GM21737 (cell line): ENCODE measurements at regions not wholly inside any gene's neighbourhood (a gene's known extent, or its start where the extent isn't known, plus 50 kb on each side); places are given as distances from the start of the nearest gene placed in this dataset.

Source experiments
- ATAC-seq: cut with Tn5 transposase; IDR thresholded peaks from one replicate; pipeline ENCODE4 v1.9.1; 2021; ENCODE audit warnings: mild to moderate bottlenecking, moderate library complexity; ENCODE audit not compliant: unreplicated experiment

DNA sequence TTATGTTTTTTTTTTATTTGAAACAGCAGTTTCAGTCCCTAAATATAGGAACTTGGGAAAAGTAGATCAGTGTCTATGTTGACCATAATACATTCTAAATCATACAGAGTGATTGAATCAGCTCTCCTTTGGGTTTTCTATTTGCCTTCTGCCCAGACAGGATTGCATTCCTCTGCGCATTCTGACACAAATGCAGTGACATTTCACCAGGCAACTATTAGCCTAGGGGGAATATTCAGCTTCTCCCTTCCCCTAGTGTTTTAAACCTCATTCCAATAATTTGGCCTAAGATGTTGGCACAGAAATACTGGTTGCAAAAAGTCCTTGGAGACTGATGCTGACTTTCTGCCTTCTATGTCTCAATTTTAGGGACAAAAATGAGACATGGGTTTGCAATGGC lies 172.8 kb downstream of the PTGER3 start:
- ATAC-seq, result no peak

DNA sequence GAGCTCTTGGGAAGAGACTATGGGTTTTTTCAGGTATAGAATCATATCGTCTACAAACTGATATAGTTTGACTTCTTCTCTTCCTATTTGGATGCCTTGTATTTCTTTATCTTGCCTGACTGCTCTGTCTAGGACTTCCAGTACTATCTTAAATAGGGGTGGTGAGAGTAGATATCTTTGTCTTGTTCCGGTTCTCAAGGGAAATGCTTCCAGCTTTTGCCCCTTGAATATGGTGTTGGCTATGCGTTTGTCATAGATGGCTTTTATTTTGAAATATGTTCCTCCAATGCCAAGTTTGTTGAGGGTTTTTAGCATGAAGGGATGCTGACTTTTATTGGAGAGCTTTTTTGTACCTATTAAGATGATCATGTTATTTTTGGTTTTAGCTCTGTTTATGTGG lies 170.3 kb downstream of the PTGER3 start:
- ATAC-seq, result no peak

DNA sequence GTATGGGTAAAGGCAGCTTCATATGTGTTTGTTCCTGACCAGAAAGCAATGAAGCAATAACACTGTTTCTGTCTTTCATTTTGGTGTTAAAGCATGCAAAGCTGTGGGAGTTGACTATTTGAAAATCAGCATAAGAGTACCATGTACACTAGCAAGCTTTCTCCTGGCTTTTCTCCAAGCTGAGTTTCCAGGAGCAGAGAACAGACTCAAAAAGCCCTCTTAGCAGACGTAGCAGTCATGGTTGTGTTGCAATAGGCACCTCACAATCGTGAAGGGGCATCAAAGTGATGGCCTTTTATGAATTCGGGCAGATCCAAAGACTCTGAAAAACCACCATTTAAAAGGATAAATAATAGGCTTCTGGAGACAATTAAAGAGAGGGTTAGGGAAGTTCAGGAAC lies 159.7 kb downstream of the PTGER3 start:
- ATAC-seq, result no peak

DNA sequence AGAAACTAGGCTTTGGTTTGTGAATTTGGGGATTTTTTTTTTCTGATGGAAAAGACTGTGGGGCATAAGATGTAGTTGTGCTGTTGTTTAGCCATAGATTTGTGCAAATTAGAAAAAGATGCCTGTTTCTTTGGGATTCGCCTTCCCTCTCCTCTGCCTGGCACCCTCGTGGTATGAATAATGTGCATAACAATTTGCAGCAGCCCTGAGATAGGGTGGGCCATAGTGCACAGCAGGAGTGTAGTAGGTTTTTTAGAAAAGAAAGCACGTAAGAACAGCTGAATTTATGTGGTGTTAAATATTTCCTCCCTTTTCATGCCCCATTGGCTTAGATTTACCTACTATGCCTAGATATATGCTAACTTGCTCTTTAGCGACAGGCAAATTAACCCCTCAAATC lies 158.9 kb downstream of the PTGER3 start:
- ATAC-seq, result no peak

DNA sequence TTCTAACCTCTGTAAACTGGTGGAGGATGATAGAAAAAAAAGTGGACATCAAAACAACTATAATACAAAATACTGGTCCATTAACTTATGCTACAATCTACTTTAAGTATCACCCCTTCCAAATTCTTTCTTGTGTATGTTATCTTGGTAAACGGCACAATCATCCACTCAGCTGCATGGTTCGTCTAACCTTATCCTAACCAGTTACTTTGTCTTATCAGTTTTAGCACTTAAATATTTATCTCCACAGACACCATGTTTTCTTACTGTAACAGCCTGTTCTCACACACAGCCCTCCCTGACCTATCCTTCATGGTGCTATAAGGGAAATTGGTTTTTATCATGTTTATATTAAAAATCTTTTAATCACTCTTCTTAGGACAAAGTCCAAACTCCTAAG lies 157.2 kb downstream of the PTGER3 start:
- ATAC-seq, result no peak

DNA sequence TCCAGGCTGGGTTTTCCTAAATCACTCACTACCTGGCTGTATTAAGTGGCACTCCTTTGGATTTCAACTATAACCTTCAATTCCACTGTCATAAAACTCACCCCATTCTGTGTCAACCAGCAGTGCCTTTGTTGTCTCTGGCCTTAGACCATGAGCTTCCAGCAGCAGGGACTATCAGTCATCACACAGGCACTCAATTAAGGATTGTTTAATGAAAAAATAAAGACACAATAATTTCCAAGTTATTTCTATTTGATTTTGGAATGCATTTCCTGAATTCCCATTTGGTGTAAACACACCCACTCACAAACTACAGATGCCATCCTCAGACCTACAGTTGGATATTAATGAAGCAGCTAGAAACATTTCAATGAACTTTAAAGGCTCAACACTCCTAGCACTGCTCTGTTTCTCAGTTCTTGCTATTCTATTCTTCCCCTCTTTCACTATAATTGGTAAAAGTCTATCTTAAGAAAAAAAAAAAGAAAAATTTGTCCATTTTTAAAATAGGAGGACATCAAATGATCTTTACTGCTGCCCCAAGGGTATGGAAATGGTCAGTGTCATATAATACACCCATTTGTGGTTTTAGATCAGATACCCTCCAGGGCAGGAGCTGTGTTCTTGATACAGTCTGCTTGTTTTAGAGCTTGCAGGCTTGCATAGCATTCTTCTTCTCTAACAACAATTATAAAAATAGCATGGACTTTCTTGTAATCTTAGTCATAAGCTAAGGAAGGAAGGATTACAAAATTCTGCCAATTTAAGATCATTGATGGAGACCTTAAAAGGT lies 156.4 kb downstream of the PTGER3 start:
- ATAC-seq, result no peak

DNA sequence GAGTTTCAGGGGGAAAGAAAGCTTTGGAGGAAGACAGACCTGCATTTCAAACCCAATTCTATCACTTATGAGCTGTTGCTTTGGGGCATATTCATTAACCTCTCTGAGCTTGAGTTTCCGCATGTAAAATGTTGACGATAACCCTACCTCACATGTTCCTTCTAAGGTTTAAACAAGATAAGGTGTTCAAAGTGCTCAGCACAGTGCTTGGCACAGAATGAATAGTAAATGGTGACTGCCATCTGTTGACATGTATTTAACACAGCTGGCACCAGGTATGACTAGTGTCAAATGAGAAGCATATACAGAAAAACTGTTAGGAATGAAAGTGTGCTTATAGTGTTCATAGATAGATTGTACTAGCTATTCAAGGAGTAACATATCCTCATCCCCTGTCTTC lies 155.5 kb downstream of the PTGER3 start:
- no peak for ATAC-seq

DNA sequence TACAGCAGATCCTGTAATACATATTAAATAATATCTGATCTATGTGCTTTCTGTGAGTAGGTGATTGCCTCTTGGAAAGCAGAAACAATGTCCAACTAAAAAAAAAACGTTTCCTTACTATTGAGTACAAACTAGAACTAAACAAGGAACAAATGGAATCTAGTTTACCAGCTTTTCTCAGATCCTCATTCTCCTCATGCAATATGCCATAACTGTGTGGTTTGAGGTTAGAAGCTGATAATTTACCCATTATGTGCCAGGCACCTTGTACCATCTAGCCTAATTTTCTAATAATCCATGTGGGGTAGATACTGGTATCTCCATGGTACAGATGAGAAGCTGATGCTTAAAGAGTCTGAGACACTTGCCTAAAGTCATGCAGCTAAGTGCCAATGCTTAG lies 154.7 kb downstream of the PTGER3 start:
- no peak for ATAC-seq

DNA sequence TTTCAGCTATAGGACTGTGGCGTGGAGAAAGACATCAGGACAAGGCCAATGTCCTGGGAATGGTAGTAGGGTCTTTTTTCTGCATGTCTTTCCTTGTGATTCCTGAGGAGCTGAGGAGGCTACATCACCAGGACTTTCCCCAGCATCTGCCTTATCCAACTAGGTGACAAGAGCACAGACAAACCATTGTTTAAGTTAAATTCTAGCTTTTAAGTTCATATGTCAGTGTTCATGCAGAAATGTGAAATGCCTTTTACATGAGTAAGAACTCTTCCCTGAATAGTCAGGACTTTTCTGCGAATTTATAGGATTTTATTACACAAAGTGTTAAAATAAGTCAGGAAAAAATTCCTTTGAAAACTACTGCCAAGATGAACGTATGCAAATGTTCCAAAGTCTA lies 154.2 kb downstream of the PTGER3 start:
- no peak for ATAC-seq

DNA sequence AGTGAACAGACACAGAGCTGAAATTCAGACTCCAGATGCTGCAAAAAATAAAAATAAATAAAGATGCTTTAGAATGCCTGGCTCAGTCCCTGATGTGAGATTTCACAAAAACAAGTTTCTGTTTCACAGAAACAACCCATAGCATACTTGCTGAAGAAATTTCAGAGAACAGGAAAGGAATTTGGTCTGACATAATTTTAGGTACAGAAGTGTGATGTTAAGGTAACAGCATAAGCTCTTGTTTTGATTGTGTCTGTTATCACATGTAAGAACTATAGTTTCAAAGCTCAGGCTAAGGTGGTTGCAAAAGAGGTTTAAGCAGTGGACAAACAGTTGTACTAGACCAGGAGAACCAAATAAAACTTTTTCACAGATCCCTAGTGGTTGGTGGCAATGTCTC lies 152.1 kb downstream of the PTGER3 start:
- no peak for ATAC-seq

DNA sequence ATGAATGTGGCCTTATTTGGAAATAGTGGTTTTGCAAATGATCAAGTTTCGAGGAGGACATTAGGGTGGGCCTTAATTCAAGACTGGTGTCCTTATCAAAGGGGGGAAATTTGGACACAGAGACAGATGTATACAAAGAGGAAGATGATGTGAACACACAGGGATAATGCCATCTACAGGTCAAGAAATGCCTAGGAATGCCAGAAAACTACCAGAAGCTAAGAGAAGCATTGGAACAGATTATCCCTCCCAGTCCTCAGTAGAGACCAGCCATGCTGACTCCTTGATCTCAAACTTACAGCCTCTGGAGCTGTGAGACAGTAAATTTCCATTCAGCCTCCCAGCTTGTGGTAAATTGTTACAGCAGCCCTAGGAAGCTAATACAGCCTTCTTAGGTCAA lies 151.4 kb downstream of the PTGER3 start:
- no peak for ATAC-seq

DNA sequence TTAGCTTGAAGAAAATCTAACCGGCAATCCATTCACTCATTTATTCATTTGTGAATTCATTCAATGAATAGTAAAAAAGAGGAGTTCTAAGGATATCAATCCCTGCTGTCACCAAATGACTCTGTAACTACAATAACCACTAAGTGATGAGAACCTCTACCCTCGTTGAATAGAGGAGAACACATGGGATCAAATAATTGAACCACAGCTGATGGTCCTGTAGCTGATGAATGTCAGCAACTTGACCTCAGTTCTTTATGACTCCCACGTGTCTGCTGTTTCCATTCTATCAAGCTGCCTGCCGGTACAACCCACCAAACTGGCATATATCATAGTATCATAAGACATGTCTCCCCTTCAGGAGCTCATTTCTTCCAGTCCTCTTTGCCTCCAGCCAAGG lies 150.3 kb downstream of the PTGER3 start:
- ATAC-seq, result no peak

DNA sequence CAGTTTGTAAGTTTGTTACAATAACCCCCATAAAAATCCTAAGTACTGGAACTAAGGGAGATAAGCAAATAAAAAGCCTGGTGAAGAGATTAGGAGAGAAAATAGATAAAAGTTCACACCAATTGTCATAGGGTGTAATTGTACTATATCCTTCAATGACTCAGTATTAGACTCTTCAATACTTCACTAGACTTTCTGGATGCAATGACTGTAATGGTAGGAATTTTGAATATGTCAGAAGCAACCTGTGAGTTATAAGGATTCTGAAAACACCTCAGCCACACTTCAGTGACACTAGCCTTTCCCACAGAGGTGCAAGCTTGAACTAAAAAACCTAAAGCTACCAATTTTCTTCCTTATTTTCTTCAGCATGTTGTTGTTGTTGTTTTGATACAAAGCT lies 147.9 kb downstream of the PTGER3 start:
- ATAC-seq, result no peak

DNA sequence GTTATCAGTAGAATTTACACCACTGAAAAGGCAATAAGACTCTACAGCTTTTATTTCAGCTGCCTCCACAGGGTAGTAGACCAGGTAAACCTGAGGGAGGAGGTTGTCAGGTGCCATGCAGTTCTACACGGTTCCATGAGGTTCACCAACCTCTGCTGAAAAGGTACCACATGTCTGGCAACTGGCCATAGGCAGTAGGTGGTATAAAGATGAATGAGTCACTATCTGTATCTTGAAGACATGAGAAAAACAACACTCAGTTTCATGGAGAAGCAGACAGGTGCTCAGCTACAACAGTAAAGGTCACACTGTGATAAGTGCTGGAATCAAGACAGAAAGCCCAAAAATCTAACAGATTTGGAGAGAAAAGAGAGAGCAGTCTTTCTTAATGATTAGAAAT lies 145.4 kb downstream of the PTGER3 start:
- no peak for ATAC-seq

DNA sequence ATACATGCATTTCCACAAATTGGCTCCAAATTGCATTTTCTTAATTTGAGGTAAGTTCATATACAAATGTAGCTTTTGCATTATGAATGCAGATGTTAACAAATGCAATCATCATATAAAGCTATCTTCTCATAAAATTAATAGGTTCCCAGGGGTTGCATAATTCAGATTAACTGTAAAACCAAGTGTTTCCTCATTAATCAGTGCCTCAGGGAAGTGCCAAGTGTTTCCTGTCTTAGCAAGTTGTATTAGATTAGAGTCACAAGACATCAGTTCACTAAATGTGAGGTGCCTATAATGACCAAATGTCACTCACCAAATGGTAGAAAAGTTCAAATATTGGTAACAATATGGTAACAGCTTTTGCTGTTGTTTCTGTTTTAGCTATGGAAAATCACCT lies 140.8 kb downstream of the PTGER3 start:
- no peak for ATAC-seq

DNA sequence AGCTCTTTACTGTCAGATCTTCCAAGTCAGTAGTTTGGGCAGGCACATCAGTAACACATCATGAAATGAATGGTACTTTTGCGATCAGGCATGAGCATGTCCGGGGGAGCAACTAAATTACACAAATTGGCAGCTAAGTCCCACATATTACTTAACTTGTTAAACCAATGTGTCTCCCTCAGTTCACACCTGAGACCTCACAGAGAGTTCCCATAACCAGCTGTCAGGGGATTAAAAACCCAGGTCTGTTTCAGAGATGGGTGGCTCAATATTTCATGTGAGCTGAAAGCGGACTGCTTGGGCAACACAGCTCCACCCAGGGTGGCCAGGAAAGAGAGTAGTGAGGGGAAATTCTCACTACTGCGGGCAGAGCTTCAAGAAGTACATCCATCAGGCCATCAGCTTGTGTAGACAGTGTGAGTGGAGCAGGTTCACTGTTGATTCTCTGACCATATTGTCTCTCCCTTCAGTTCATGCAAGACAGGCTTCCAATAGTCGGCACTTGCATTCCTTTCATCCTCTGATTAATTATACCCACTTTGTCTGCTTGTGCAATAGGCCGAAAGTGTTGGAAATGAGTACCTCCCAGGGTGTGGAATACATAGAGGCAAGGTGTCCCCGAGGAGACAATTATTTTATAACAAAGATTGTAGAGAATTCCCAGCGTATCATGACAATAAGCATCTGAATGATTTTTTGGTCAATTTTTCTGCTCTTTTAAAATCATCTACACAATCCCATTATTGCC lies 139.9 kb downstream of the PTGER3 start:
- ATAC-seq, result no peak

DNA sequence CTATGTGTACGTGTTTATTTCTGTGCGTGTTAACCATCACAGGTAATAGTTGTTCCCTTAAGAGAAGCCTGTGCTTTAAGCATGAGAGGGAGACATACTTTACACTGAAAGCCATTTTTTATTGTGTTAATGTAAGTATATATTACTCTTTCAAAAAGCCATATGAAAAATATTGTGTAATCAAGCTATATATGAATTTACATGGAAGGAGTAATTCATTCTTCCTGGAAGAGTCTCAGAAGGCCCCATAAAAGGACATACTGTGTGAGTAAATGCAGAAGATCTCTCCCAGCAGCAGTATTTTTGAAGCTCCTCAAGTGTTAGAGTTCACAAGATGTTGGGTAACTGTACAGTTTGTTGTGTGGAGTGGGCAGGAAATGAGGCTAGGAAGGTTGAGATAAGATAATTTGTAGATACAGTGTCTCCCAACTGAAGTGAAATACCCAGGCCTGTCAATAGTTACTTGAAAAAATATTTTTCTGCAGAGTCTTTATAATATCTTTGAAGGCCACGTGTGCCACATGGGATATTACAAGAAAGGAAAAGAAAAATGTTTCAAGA lies 138.3 kb downstream of the PTGER3 start:
- ATAC-seq, result no peak

DNA sequence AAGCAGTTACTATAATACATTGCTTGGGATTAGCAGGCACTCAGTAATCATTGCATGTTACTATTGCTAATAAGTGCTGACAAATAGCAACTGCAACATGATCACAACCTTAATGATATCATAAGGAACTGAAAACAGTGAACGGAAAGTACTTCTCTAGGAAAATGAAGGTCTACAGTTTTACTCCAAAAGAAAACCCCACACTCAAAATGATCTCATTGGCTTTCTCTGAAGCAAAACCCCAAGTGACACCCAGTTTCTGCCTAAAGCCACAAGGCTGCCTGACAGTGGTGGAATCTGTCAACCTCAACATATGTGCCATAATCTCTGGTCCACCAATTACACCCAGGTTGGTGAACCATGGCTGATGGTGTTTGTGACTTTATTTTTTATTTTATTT lies 137.6 kb downstream of the PTGER3 start:
- ATAC-seq, result no peak

DNA sequence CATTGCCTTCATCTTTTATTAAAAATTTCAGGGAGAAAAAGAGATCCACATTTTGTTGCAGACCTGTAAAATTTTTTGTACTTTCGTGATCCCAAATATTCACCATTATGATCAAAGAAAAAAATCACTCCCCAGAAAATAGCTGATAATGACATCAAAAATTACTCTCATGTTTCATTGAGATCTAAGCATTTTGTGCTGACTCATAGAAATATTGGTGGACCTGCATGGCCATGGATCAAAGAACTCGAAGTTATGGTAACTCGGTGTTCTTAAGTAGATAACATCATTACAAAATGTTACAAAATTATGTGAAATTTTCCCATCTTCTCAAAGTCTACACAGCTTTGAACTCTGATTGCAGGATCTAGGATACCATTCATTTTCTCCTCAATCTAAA lies 135.8 kb downstream of the PTGER3 start:
- ATAC-seq, result no peak

DNA sequence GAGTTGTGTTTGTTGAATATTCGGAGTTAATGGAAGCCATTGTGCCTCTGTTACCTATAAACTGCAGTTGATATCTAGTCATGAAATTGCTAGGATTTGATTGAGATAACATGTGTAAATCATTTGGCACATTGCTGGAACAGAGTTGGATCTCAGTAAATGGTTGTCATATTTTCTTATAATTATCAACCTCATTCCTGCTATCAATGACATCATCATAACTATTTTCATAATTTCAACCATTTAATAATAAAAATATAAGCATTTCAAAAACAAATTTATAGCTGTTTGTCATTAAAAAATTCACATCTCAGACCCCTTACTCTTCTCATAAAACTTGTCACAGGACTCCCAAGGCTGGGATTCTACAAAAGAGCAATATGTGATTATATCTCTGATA lies 133.4 kb downstream of the PTGER3 start:
- ATAC-seq, result no peak

DNA sequence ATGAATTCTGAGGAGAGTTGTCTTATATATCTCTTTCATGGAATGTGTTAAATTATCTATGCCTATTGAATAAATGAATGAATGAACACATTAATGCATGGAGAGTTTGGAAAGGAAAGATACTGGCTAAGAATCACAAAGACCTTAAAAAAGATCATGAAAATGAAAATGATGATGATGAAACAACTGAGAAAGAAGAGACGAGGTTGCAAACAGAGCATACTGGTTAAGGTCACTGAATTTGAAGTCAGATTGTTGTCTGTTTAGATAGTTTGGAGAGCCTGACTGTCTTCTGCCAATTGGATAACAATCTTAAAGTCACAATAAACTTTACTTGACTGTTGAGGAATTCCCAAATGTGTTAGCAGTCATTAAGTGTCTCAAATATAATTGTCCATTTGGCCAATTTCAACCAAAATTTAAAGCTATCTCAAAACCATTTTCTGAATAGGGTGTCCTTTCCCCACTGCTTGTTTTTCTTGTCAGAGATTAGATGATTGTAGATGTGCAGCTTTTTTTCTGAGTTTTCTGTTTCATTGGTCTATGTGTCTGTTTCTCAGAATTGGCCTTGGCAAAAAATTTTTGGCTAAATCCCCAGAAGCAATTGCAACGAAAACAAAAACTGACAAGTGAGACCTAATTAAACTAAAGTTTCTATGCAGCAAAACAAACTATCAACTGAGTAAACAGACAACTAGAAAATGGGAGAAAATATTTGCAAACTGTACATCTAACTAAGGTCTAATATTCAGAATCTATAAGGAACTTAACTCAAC lies 132.2 kb downstream of the PTGER3 start:
- no peak for ATAC-seq

DNA sequence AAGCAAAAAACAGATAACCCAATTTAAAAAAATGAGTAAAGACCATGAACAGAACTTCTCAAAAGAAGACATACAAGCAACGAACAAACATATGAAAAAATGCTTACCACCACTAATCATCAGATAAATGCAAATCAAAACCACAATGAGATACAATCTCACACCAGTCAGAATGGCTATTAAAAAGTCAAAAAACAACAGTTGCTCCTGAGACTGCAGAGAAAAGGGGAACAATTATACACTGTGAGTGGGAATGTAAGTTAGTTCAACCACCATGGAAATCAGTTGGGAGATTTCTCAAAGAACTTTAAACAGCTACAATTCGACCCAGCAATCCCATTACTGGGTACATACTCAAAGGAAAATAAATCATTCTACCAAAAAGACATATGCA lies 131.6 kb downstream of the PTGER3 start:
- ATAC-seq, result no peak
